ENCODE measurements at regions not wholly inside any gene's neighbourhood (a gene's known extent, or its start where the extent isn't known, plus 50 kb on each side); places are given as distances from the start of the nearest gene placed in this dataset.

DNA sequence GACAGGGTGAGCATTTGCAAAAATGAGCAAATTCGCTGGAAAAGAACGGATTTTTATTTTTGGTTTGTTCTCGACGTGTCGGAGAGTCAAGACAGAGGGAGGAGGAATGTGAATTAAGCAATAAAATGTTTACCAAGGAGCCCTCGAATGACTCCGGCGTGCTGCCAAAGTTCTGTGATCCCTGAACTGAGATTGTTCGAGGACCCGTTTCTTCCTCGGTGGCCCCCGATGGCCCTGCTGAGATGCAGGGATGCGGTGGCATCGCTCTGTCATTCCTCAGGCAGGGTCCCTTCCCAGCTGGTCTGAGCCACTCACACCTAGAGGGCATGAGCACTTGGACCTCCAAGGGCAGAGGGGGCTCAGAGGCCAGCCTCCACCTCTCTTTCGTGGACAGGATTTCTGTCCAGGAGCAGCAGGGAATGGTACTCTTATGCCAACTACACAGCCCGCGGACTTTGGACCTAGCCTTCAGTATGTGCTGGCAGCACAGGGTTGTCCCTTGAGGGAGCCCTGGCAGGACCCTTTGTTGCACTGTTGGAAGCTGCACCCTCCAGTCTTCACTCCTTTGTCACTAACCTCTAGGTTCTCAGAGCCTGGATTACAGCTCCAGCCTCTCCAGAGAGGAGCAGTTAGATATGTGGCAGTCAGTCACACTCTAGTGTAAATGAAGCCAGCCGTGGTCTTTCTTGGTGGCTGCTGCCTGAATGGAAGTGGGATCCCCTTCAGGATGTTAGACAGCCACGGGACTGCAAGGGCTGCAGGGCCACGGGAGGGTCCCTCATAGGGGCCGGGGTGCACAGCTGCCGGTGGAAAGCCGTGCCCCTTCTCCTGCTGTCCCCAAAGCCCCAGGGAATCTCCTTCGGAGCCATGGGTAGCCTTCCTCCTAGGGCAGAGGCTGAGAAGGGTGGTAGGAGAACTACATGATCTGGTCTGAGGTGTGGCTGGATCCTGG is 109.4 kb upstream of the ANO1 start:
- no peak for DNase-seq
- Histone ChIP-seq H3K36me3 (no peaks in the 10 kb centered on the region), H3K4me1 (peaks cover 0 to 16% (median 5%) of the 10 kb centered on the region in 4 donors), H3K4me3 (no peak overlapping the region), H3K27me3 (no peaks in the 10 kb centered on the region), H3K27ac (no peak overlapping the region), H3K9me3 (no peaks in the 10 kb centered on the region)
- 82 to 83% methylated on average over 10 to 23 of the region's 24 CpGs for WGBS, 2 donors (ENCODE audit: low coverage in 1 of 2)
- intact Hi-C loops (cut with DNase I; ENCODE audit: low total_unique reads), result no loop called here
- in situ Hi-C loops (cut with MboI; ENCODE audit: low pct_ligation_motif_present in 1 of 4, low pct_unique_long_range_greater_than_20kb in 1 of 4, low sequenced_read_pairs in 3 of 4), result no loop called here
- no peak for TF ChIP-seq POLR2A (IDR thresholded peaks at IDR 0.05)
- TF ChIP-seq EP300 (IDR thresholded peaks at IDR 0.05; ENCODE audit: low read depth), result no peak

DNA sequence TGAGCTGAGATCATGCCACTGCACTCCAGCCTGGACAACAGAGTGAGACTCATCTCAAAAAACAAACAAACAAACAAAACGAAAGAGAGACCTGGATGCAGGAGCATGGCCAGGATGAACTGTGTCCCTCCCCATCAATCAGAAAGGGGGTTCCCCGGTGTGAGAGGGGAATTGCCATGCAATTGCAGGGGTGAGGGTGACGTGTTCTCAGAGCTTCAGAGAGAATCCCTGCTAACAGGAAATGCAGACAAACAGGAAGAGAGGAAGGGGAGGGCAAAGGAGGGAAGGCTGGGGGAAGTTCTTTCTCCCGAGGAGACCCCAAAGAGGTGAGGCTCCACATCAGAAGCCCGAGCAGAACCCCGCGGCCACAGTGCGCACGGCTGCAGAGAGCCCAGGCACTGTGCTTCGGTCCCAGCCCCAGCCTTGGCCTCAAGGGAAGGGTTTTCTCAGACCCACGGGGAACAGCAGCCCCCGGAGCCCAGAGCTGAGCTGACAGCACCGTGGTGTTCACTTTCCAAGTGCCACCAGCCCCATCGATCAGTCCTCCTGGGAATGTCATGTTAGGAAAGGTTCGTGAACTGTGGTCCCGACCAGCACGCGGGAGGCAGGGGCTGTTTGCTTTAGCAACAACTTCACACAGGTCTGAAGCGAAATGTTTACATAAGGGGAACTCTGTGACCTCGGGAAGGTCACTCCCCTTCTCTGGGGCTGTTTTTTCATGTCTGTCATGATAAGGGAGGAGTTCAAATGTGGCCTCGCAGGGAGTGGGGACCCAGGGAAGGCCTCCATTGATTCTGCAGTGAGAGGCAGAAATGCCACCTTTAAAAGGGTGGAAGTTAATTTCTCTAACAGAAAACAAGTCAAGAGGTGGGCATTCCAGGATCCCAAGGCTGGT is 108.0 kb upstream of the ANO1 start:
- intact Hi-C loops (cut with DNase I; ENCODE audit: low total_unique reads) (no loop called here), in situ Hi-C loops (cut with MboI; ENCODE audit: low pct_ligation_motif_present in 1 of 4, low pct_unique_long_range_greater_than_20kb in 1 of 4, low sequenced_read_pairs in 3 of 4) (no loop called here)
- Histone ChIP-seq H3K9me3 (no peaks in the 10 kb centered on the region), H3K4me1 (peaks cover 0 to 19% (median 4%) of the 10 kb centered on the region in 4 donors), H3K27ac (peak overlapping the region in 1 of 4 donors; percentile 67), H3K36me3 (no peaks in the 10 kb centered on the region), H3K27me3 (no peaks in the 10 kb centered on the region), H3K4me3 (no peak overlapping the region)
- DNase-seq, result no peak
- 20 to 57% methylated on average over 1 to 21 of the region's 21 CpGs for WGBS, 2 donors (ENCODE audit: low coverage in 1 of 2)
- TF ChIP-seq POLR2AphosphoS5 (IDR thresholded peaks at IDR 0.05) (no peak), CTCF (IDR thresholded peaks at IDR 0.05) (no peak), POLR2A (IDR thresholded peaks at IDR 0.05) (no peak), EP300 (IDR thresholded peaks at IDR 0.05; ENCODE audit: low read depth) (no peak)

GRCh38 chr11:69970785-69971535 is 107.2 kb upstream of the ANO1 start:
- WGBS, 2 donors (ENCODE audit: low coverage in 1 of 2), result 50 to 95% methylated on average over 1 to 6 of the region's 6 CpGs
- H3K4me1 ChIP-seq, result peaks cover 0 to 18% (median 4%) of the 10 kb centered on the region in 4 donors
- DNase-seq, result no peak
- no peak overlapping the region for H3K4me3 ChIP-seq
- TF ChIP-seq EP300 (IDR thresholded peaks at IDR 0.05; ENCODE audit: low read depth), result no peak
- no peak for TF ChIP-seq POLR2A (IDR thresholded peaks at IDR 0.05)
- no peak for TF ChIP-seq POLR2AphosphoS5 (IDR thresholded peaks at IDR 0.05)
- H3K27ac ChIP-seq, result peak overlapping the region in 2 of 4 donors; percentile 35 to 67
- H3K9me3 ChIP-seq, result no peaks in the 10 kb centered on the region
- H3K36me3 ChIP-seq, result no peaks in the 10 kb centered on the region
- H3K27me3 ChIP-seq, result no peaks in the 10 kb centered on the region
- in situ Hi-C loops (cut with MboI; ENCODE audit: low pct_ligation_motif_present in 1 of 4, low pct_unique_long_range_greater_than_20kb in 1 of 4, low sequenced_read_pairs in 3 of 4), result no loop called here
- intact Hi-C loops (cut with DNase I; ENCODE audit: low total_unique reads), result no loop called here

- H3K4me1 ChIP-seq, result peaks cover 0 to 15% (median 2%) of the 10 kb centered on the region in 4 donors
- TF ChIP-seq POLR2A (IDR thresholded peaks at IDR 0.05) (no peak), EP300 (IDR thresholded peaks at IDR 0.05; ENCODE audit: low read depth) (no peak), POLR2AphosphoS5 (IDR thresholded peaks at IDR 0.05) (no peak), CTCF (IDR thresholded peaks at IDR 0.05) (no peak)
- no peaks in the 10 kb centered on the region for H3K27me3 ChIP-seq
- in situ Hi-C loops (cut with MboI; ENCODE audit: low pct_ligation_motif_present in 1 of 4, low pct_unique_long_range_greater_than_20kb in 1 of 4, low sequenced_read_pairs in 3 of 4), result no loop called here
- peak overlapping the region in 3 of 4 donors; percentile 35 to 67 (median 49) for H3K27ac ChIP-seq
- intact Hi-C loops (cut with DNase I; ENCODE audit: low total_unique reads), result no loop called here
- no peaks in the 10 kb centered on the region for H3K9me3 ChIP-seq
- WGBS, 2 donors (ENCODE audit: low coverage in 1 of 2), result 82 to 84% methylated on average over 5 to 11 of the region's 11 CpGs
- H3K36me3 ChIP-seq, result no peaks in the 10 kb centered on the region
- no peak for DNase-seq
- H3K4me3 ChIP-seq, result no peak overlapping the region
Measured at GRCh38 chr11:69971741-69972140, 106.4 kb upstream of the ANO1 start.
